ENCODE measurements at regions not wholly inside any gene's neighbourhood (a gene's known extent, or its start where the extent isn't known, plus 50 kb on each side); places are given as distances from the start of the nearest gene placed in this dataset.
"Not testable (repeated sequence)": the region's sequence is repeated elsewhere in the genome, so short reads cannot be mapped to it uniquely, and the experiment has no call there.

- Mint-ChIP-seq H3K4me3 (no peak overlapping the region), H3K27me3 (peaks cover 6% of the 10 kb centered on the region), H3K4me1 (peaks cover 6% of the 10 kb centered on the region), H3K36me3 (ENCODE audit: low read depth) (peaks cover 3% of the 10 kb centered on the region), H3K27ac (no peak overlapping the region), H3K9me3 (peaks cover 7% of the 10 kb centered on the region)
- ATAC-seq = no peak
- DNase-seq = no peak
Observed at GRCh38 chr4:184961660-184962059, 56.6 kb upstream of the HELT start.

DNA sequence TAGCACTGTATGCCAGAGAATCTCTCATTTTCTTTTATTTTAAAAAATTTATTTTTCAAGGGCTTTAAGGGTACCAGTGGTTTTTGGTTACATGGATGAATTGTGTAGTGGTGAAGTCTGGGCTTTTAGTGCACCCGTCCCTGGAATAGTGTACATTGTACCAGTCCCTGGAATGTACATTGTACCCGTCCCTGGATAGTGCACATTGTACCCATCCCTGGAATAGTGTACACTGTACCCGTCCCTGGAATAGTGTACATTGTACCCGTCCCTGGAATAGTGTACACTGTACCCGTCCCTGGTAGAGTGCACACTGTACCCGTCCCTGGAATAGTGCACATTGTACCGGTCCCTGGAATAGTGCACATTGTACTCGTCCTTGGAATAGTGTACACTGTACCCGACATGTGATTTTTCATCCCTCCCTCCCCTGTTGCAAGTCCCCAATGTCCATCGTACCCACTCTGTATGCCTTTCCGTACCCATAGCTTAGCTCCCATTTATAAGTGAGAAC, 56.1 kb upstream of the HELT start:
- Mint-ChIP-seq H3K4me3 (no peak overlapping the region), H3K27ac (no peak overlapping the region)
- no peak for ATAC-seq

GRCh38 chr4:184965230-184966050, 52.9 kb upstream of the HELT start:
- not testable (repeated sequence) for H3K36me3 Mint-ChIP-seq (ENCODE audit: low read depth); H3K27me3 Mint-ChIP-seq; H3K4me1 Mint-ChIP-seq; ATAC-seq; DNase-seq; H3K9me3 Mint-ChIP-seq
- Mint-ChIP-seq H3K27ac (peak overlapping the region; percentile 99), H3K4me3 (peak overlapping the region; percentile 82)

More for the DNA sequence above, 56.1 kb upstream of the HELT start:
- DNase-seq = no peak
- H3K27me3 Mint-ChIP-seq = peaks cover 6% of the 10 kb centered on the region
- peaks cover 7% of the 10 kb centered on the region for H3K9me3 Mint-ChIP-seq
- peaks cover 6% of the 10 kb centered on the region for H3K4me1 Mint-ChIP-seq
- peaks cover 3% of the 10 kb centered on the region for H3K36me3 Mint-ChIP-seq (ENCODE audit: low read depth)

DNA sequence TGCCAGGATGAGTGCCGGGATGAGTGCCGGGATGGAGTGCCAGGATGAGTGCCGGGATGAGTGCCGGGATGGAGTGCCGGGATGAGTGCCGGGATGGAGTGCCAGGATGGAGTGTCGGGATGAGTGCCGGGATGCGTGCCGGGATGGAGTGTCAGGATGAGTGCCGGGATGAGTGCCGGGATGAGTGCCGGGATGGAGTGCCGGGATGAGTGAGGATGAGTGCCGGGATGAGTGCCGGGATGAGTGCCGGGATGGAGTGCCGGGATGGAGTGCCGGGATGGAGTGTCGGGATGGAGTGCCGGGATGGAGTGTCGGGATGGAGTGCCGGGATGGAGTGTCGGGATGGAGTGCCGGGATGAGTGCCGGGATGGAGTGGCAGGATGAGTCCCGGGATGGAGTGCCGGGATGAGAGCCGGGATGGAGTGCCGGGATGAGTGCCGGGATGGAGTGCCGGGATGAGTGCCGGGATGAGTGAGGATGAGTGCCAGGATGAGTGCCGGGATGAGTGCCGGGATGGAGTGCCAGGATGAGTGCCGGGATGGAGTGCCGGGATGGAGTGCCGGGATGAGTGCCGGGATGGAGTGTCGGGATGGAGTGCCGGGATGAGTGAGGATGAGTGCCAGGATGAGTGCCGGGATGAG, 52.1 kb upstream of the HELT start:
- not testable (repeated sequence) for H3K27me3 Mint-ChIP-seq; H3K36me3 Mint-ChIP-seq (ENCODE audit: low read depth); H3K4me1 Mint-ChIP-seq; H3K4me3 Mint-ChIP-seq; ATAC-seq; DNase-seq
- Mint-ChIP-seq H3K9me3 (peaks cover 15% of the 10 kb centered on the region), H3K27ac (peak overlapping the region; percentile 35)

- DNase-seq, H3K27me3 Mint-ChIP-seq: not testable (repeated sequence)
- H3K4me3 Mint-ChIP-seq = peak overlapping the region; percentile 64
Observed at GRCh38 chr4:184967699-184968098, 50.6 kb upstream of the HELT start.

GRCh38 chr4:184968366-184968765, 49.9 kb upstream of the HELT start:
- Mint-ChIP-seq H3K9me3 (peaks cover 22% of the 10 kb centered on the region), H3K4me1 (peaks cover 9% of the 10 kb centered on the region), H3K4me3 (no peak overlapping the region), H3K36me3 (ENCODE audit: low read depth) (peaks cover 6% of the 10 kb centered on the region), H3K27me3 (peaks cover 7% of the 10 kb centered on the region), H3K27ac (no peak overlapping the region)
- DNase-seq (no peak), ATAC-seq (no peak)

More at GRCh38 chr4:184967699-184968098, 50.6 kb upstream of the HELT start:
- peak; percentile 33 for ATAC-seq
- not testable (repeated sequence) for H3K36me3 Mint-ChIP-seq (ENCODE audit: low read depth); H3K4me1 Mint-ChIP-seq
- H3K9me3 Mint-ChIP-seq = peaks cover 22% of the 10 kb centered on the region
- H3K27ac Mint-ChIP-seq = peak overlapping the region; percentile 90

Data from activated naive CD8-positive, alpha-beta T cell treated with anti-CD3 and anti-CD28 coated beads, Interleukin-2, amount 50 U/mL, for 24 hours (primary cell).